ENCODE measurements at regions not wholly inside any gene's neighbourhood (a gene's known extent, or its start where the extent isn't known, plus 50 kb on each side); places are given as distances from the start of the nearest gene placed in this dataset.
"Not testable (repeated sequence)": the region's sequence is repeated elsewhere in the genome, so short reads cannot be mapped to it uniquely, and the experiment has no call there.

DNA sequence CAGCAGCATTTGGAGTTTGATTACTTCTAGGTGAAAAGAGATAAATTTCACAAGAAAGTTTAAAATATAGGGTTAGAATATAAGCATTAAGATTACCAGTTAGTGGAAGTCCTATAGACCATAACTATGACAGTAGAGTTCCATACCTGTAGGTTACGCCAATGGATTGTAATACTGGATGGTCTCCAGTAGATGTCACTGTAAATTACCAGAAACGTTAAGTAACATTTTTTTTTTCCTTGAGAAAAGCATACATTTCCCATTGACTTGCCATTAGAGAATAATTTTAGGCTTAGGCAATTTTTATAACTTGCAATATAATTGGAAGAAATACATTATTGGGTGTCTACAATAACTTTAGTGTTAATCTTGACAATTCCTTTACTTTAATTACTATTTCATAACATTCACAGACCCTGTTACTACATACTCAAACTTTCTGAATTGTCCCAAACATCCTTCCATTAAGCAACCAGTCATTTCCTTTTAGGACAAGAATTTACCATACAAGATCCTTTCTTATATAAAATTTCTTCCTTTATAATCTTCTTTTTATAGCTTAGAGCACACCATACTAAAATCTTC is 304.1 kb upstream of the TECRL start:
- no peak for DNase-seq

- DNase-seq = no peak
Measured at GRCh38 chr4:64712590-64712989, 303.3 kb upstream of the TECRL start.

GRCh38 chr4:64705989-64706388 is 296.7 kb upstream of the TECRL start:
- DNase-seq = no peak

DNA sequence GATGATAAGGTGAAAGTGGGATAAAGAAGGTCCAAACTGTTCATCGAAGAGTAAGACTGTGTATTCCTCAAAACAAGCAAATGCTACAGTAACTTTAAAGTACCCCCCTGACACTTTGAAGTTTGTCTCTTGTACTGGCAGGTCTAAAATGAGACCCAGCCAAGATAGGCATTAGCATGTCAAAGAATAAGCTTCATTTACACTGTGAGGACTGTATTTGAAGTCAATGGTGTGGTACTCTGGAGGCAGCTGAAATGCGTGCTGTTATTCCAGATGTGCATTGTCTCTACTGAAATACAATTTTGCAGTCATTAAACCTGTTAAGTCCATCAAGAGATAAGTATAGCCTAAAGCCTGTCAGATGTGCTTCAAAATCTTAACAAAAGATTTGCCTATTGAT is 288.9 kb upstream of the TECRL start:
- DNase-seq = no peak

GRCh38 chr4:64682946-64683345 is 273.7 kb upstream of the TECRL start:
- DNase-seq = no peak

GRCh38 chr4:64682481-64682880 is 273.2 kb upstream of the TECRL start:
- DNase-seq = no peak

DNA sequence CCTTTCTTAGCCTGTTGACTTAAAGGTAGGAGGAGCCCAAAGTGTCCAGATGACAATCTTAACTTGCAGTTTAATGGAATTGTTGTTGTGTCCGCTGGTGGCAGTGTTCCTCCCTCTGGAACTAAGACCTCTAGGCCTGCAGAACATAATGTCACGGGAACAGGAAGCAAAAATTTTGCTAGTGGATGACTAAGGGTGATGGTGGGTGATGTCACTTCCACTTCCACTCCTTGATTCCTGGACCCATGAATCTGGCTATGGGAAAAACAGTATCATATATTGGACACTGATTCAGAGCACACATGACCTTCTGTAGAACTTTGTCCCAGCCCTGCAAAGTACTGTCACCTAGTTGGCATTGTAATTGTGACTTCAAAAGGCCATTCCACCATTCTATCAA is 263.9 kb upstream of the TECRL start:
- DNase-seq = not testable (repeated sequence)

- DNase-seq = no peak
Measured at GRCh38 chr4:64670647-64671046, 261.4 kb upstream of the TECRL start.

GRCh38 chr4:64643841-64644240 is 234.6 kb upstream of the TECRL start:
- no peak for DNase-seq

DNA sequence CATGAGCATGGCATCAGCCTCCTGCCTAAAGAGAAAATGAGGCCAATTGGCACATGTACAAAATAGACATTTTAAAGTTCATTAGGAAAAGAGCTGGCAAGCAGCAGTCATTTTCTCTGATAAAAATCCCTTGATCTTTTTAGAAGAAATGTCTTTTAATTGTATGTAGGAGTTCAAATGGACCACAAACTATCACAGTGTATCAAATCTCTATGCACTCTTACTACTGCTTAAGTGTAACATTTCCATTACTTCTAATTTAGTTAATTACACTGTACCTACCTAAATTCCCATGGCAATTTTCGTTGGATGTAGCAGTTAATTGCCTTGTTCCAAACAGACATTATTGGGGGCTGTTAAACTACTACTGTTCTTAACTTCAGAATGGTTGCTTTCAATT is 233.7 kb upstream of the TECRL start:
- DNase-seq = no peak

- not testable (repeated sequence) for DNase-seq
Measured at GRCh38 chr4:64640402-64640801, 231.2 kb upstream of the TECRL start.

DNA sequence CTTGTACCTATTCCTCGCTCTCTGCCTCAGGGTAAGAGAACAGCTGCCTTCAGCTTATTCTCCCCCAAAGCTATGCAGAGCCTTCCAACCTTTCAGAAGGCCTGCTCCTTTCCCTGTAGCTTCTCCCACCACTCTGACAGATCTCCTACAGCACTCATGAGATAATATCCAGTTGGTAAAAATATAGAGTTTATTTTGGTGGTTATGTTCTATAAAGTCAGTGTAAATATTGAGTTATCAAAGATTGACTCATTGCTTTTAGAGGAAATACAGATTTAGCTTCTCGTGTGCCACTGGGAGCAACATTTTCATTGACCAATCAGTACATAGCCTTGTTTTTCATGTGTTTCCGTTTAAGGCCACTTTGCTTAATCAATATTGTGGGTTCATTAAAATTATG is 216.2 kb upstream of the TECRL start:
- no peak for DNase-seq

DNA sequence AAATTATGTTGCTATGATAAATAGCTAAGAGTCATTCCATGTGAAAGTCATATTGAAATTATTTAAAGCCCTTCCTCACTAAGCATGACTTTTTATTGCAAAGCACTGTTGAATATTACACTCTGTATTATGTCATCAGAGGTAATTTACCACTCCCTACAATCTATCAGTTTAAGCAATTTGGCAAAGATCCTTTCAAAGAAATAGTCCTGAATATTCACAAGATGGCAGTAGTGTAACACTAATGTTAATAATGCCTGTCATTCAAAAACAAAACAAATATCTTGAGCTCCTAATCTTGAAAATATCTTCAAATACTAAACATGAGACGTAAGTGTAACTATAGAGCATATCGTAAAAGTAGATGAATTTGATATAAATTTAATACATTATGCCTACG is 208.6 kb upstream of the TECRL start:
- peak; percentile 52 for DNase-seq

GRCh38 chr4:64614276-64614675 is 205.0 kb upstream of the TECRL start:
- no peak for DNase-seq

GRCh38 chr4:64613046-64613445 is 203.8 kb upstream of the TECRL start:
- DNase-seq = no peak

DNA sequence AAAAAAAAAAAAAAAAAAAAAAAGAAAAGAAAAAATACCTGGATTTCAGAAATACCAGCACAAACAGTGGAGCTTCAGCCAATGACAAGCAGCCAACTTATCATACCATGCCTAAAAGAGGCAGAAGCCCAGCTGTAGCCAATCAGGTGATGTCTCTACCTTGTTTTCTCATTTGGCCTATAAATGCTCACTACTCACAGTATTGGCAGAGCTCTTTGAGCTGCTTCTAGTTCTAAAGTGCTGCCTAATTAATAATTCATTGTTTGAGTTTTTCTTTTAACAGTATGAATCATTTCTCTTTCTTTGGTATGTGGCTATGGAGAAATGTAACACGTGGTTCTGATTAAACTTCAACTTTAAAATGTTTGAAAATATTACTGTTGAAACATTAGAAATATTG is 188.8 kb upstream of the TECRL start:
- no peak for DNase-seq

GRCh38 chr4:64594723-64595122 is 185.5 kb upstream of the TECRL start:
- no peak for DNase-seq

- DNase-seq = no peak
Measured at GRCh38 chr4:64588507-64588906, 179.3 kb upstream of the TECRL start.

GRCh38 chr4:64584981-64585557 is 175.8 kb upstream of the TECRL start:
- peak; percentile 29 for DNase-seq

DNA sequence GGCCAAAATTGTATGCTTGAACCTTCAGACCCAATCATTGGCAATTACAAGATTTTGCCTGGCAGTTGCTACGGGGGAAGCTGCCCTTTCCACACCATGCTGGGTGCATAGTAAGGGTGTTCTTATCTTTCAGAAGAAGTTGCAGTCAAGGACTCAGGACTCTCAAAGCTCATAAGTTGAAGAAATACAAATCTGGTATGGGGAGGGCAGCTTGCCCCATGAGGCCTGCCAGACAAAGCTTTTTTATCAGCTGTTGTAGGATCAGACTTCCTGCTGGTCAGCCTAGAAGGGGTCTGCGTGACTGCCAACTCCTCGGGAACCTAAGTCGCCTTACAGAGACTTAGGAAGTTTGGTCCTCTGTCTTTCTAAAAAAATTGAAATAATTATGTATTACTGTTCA is 174.9 kb upstream of the TECRL start:
- DNase-seq = no peak

- no peak for DNase-seq
Measured at GRCh38 chr4:64582492-64582891, 173.2 kb upstream of the TECRL start.

GRCh38 chr4:64581422-64581821 is 172.2 kb upstream of the TECRL start:
- no peak for DNase-seq

- DNase-seq = no peak
Measured at GRCh38 chr4:64564126-64564525, 154.9 kb upstream of the TECRL start.

- no peak for DNase-seq
Measured at GRCh38 chr4:64559571-64559970, 150.3 kb upstream of the TECRL start.

DNA sequence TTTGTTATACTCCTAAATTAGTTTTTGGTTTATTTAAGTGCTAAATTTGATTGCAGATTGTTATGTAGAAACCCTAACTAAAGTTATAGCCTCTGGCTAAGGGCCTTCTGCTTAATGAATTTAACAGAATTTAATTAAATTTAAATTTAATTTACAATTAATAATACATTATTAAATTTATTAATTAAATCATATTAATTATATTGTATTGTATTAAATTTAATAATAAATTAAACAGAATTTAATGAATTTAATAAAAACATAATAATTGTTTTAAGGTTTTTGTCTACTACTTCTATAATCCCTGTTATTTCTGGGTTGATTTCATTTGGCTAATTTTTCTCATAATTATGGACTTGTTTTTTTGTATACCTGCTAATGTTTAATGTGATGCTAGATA is 141.9 kb upstream of the TECRL start:
- no peak for DNase-seq
